ENCODE measurements at regions not wholly inside any gene's neighbourhood (a gene's known extent, or its start where the extent isn't known, plus 50 kb on each side); places are given as distances from the start of the nearest gene placed in this dataset.

DNA sequence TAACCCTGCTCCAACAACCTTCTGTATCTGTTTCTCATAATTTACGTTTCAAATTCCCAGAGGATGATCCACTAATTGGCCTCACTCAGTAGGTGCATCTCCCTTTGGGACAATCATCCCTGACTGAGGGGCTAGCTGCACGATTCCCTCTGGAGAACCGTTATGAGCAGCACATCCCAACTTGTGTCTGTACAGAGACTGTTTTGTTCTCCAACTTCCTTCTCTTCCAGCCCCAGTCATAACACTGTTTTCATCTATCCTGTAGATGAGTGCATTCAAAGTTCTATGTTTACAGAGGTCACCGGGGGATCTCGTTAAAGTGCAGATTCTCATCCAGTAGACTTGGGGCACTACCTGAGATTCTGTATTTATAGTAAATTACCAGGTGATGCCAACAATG is 187.2 kb downstream of the REEP3 start:
- DNase-seq (ENCODE audit: low read depth) = no peak

DNA sequence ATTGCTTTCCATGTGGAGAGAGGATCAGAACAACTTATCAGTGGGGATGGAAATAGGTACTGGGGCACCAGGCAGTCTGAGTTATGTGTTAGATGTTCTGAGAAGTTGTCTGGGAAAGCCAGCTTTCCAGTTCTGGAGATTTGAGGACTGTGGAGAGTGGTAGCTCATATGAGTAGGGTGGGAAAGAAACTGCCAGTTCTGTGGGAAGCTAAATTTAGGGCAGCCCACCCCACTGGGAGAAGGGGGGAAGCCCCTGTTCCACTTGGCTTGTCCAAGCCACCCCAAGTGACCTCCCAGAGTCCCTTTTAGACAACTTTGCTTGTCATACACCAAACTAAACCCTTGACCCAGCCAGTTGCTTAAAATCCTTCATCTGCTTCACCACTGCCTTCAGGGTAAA is 189.5 kb downstream of the REEP3 start:
- DNase-seq (ENCODE audit: low read depth) = no peak

DNA sequence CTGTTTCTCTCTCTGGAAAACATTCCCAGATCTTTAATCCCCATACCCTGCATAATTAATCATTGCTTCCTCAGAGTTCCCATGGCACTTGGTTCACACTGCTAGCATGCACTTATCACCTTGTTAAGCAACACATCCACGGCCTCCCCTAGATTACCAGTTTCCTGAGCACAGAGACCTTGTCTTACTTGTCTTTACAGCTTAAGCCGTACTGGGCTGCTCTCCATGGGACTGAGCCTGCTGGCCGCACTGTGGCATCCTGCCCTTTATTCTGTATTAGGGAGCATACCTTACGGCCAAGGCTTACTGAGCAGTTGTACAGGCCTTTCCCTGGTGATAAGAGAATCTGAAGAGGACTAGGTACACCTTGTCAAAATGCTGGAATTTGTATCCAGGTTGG is 190.2 kb downstream of the REEP3 start:
- DNase-seq (ENCODE audit: low read depth) = no peak

DNA sequence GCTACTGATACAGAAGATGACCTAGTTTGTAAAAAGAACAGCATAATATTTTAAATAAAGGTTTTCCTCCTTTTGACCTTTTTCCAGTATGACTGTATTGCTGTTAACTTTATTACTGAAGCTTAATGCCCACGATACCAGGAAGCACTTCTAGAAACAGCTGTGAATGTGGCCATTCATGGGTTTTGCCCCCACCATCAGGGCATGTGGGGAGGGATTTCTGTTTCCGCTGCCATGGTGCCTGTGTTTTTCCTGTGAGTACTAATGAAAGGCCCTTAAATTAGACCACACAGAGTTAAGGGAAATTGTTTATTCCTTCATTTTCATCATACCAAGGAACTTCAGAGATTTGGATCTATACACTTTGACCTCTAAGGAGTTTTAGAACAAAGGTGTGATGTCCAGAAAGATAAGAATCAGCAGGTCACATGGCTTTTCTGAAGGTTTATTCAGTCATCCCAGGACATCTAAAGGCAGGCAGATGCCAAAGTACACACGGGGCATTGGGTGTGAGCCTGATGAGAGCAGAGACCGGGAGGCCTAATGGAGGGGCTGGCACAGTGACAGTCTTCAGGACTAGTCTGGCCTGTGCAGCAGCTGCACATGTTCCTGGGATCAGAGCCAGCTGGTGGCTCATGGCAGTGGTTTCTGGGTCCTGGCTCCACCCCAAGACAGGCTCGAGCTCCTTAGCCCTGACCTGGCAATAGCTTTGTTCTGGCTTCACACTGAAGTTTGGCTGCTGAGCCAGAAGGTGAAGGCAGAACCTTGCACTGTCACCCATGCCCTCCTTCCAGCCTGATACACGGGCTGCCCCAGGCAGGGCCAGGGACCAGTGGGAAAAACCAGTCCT is 190.9 kb downstream of the REEP3 start:
- peak; percentile 95 for DNase-seq (ENCODE audit: low read depth)

DNA sequence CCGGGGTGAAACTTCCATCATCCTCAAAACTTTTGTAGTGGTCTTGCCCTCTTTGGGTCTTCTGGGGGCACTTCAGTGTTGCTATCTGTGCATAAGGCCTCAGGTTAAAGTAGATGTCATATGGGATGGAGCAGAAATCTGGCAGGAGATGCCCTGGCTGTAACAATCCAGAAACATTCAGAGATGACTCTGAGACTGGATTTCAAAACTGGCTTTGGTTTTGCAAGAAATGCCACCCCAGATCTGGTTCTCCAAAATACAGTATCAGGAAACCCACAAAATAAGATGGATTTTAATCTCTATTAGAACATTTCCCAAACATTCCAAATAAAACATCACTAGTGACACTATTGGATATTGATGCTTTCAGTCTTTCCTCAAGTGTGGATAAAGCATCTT is 191.5 kb downstream of the REEP3 start:
- no peak for DNase-seq (ENCODE audit: low read depth)

DNA sequence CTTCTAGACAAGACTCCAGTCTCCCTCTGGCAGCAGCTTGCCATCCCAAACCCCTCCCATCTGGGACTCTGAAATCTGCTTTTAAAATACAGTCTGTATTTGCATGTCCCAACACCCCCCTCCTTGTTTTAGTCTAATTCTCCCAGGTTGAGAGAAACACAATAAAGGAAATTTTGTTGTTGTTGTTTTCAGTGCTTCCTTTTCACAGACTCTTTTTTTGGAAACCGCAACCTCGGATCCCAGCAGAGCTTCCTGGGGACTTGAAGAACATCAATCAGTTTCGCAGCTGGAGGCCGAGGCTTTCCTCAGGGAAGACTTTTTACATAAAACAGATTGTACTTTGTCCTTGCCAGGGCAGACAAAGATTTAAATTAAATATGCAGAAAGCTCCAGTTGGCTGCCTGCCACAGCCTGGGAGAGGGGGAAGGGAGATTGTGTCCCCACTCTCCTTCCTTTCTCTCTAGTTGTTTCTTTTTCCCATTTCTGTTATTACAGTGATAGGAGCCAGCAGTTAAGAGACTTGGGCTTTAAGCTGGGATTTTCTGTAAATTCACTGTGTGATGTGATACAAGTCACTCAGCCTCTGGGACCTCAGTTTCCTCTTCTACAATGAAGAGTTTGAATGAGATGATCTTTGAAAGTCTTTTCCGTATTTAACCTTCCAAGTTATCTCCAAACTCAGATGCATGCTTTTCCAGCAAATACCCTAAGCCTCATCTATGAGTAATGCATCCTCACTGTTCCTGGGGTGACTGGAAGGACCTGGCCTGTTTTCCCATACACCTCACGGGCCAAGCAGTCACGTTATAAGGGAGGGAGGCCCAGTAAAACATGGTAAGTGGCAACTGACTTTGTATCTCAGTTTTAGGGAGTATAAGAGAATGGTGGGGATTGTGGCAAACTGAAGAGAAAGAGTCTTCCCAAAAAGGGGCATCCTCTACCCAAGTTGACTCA is 192.3 kb downstream of the REEP3 start:
- DNase-seq (ENCODE audit: low read depth) = peak; percentile 67

DNA sequence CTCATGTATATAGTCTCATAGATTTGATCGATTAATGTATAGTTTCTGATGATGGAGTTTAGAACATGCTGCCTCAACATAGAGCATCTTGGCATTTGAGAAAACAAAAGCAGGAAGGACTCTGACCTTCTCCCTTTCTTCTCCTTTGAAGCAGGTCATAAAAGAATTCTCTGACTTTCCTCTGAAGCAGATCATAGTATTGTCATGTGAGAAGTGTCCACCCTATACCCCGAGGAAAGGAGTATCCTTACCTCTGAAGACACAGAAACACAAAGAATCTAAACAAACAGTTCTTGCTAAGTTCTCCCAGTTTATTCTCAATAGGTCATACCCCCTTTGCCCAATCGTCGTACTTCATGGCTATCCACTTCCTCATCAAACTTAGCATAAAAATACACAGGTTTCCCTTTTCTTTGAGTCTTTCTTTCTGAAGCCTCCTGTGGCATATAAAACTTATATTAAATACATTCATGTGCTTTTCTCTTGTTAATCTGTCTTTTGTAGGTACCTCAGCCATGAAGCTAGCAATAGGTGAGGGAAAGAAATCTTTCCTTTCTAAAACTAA is 194.9 kb downstream of the REEP3 start:
- DNase-seq (ENCODE audit: low read depth) = no peak

DNA sequence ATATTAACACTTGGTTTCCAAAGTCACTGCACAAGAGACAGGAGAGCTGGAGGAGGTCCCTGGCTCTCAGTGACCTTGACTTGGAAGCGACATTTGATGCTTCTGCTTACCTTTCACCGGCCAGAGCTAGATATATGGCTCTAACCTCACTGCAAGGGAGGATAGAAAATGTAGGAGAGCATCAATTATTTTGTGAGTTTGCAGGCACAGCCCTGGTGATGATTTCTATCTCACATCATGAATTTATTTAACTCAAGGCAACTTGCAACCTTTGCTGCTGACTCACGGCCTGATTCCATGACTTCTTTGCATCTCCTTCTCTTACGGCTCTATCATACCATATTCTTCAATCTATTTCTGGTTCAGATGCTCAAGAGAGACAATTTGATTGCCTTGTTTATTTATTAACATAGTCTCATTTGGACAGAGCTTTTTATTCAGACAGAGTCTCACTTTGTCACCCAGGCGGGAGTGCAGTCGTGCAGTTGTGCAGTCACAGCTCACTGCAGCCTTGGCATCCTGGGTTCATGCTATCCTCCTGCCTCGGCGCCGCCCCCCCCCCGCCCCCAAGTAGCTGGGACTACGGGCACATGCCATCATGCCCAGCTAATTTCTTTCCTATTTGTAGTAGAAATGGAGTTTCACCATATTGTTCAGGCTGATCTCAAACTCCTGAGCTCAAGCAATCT is 196.0 kb downstream of the REEP3 start:
- no peak for DNase-seq (ENCODE audit: low read depth)

DNA sequence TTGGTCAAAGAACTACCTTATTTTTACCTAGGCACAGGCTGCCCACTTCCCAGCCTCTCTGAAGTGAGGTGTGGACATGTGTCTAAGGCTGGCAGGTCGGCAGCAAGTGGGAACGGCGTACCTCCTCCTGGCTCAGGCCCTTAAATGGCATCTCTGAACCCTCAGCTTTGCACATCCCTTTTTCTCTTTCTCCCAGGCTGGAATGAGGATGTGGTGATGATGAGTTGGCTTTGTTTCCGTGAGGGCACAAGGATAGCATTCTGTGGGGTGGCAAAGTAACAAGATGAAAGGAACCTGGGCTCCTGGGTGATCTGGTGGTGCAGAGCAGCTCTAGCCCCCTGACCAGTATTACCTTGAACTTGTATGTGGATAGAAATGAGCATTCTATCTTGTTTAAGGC is 196.8 kb downstream of the REEP3 start:
- DNase-seq (ENCODE audit: low read depth) = peak; percentile 60

DNA sequence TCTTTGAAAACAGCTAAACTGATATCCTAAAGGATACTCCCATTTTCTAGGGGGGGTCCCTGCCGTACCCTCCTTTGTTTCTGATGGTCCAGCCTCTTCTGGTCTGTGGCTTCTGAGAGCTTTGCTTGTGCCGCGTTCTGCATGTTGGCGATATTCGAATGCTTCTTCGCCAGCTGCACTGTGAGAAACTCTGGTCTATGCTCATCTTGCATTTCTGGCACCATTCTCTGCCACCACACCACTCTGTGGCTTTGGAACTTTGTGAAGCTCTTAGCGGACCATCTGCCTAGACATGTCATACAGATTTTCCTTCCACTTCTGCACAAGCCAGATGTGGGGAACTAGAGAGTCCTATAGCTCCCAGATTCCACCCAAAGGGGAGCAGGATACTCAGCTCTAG is 197.2 kb downstream of the REEP3 start:
- DNase-seq (ENCODE audit: low read depth) = no peak

DNA sequence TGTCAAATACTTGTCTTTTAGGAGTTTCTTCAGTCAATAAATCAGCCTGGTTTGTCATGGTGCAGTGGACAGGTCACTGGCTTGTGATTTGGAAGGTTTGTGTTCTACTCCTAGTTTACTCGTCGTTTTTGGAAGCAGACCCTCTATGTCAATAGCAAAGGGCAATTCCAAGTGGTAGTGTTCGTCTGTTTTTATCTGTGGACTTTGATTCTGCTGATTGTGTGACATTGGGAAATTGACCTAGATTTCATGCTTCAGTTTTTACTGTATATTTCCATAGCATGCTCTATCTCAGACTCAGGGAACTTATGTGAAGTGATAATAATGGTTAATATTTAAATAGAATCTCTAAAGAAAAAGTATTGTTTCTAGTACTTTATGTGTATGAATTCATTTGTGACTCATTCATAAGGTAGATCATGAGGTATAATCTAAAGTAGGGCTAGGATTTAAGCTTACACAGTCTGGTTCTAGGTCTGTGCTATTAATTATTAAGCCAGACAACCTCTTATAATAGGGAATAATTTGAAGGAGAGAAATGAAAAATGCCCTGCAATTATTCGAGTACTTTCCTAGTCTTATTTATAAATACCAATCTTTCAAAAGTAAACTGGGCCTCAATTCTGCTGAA is 198.1 kb downstream of the REEP3 start:
- no peak for DNase-seq (ENCODE audit: low read depth)

DNA sequence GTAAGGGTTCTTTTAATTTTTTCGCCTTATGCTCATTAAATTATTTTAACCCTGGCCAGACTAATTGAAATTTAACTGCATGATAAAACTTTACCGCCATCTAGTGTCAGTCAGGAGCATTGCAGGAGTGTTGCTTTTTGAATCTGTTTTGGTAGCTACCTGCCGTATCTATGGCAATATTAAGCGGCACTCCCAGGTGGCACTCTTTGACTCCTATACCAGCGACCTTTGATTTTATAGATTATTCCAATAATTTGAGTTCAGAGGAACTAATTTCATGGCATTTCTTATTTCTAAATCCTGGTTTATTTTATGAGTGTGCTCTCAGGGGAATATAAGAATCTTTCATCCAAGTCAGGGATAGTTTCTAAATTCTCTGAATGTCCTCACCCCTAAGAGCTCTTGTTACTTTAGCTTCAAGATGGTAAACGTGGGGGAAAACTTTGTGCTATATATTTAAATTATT is 198.9 kb downstream of the REEP3 start:
- peak; percentile 67 for DNase-seq (ENCODE audit: low read depth)

DNA sequence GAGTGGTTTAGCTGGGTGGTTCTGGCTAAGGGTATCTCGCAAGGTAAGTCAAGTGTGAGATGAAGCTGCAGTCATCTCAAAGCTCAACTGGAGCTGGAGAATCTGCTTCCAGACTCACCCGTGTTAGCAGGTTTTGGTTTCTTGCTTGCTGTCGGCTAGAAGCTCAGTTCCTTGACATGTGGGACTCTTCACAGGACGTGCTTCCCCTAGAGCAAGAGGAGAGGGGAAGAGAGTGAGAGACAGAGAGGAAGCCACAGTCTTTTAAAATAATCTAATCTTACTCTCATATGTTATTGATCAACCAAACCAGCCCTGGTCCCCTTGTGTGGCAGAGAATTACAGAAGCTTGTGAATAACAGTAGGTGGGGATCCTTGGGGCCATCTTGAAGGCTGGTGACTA is 199.5 kb downstream of the REEP3 start:
- DNase-seq (ENCODE audit: low read depth) = no peak

DNA sequence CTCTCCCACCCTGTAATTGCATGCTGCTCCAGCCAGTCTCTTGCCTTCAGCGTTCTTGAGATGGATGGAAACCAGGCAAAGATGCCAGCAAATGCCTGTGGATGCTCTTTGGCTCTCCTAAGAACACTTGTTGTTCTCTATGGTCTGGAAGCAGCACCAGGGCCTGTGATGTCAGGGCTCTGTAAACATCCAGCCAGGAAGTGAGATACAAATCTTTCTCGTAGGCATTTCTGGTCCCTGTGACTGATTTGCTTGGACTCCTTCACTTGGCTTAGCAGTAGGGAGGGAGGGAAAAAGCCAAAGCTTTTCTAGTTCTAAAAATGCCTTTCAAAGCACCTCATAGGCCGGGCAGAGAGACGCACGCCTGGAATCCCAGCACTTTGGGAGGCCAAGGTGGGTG is 201.3 kb downstream of the REEP3 start:
- peak; percentile 59 for DNase-seq (ENCODE audit: low read depth)

DNA sequence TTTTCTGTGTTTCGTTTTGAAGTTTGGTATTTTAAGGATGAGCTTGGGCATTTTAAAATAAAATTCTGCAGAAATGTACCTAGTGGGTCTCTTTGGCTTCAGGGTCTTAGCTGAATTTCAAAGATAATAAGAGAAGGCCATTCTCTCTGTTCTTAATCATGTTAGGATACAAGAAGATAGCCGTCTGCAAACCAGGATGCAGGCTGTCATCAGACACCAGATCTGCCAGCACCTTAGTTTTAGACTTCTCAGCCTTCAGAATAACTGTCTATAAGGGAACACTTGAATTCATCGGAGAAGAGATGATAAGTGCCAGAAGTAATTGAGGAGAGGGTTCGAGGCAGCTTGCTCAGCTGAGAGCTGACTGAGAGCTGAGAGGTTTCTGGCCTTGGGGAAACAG is 202.1 kb downstream of the REEP3 start:
- DNase-seq (ENCODE audit: low read depth) = no peak

DNA sequence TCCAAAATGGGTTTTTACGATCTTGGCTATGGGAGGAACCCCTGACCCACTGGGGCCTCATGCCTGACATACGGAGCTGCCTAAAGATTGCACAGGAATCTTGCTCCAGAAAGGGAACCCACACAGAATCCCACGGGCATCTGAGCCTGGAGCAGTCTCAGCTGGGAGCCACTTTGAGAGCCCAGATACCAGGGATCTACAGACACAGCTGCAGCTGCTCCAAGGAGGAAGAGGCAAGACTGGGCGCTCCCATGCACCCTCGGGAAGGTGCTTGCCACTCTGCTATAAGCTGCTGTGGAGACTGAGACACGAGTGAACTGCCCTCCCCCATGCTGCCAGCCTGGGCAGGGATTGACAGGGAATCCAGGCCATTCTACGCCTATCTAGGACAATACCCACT is 202.5 kb downstream of the REEP3 start:
- DNase-seq (ENCODE audit: low read depth) = no peak

DNA sequence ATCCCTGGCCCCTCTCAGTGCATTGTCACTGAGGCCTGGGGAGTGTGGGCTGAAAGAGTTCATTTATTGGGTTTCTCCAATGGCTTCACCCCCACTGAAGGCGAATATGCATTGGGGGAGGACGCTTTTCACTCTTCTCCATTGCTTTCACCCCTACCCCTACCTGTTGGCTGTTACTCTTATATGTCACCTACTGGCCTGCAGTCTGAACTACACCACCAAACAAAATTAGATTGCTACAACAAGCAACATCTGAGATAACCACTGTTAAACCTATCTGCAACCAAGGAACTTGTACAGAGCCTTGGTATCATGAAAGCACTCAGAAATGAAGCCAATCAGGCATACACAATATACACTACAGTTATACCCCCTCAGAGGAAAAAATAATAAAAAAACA is 203.7 kb downstream of the REEP3 start:
- no peak for DNase-seq (ENCODE audit: low read depth)

DNA sequence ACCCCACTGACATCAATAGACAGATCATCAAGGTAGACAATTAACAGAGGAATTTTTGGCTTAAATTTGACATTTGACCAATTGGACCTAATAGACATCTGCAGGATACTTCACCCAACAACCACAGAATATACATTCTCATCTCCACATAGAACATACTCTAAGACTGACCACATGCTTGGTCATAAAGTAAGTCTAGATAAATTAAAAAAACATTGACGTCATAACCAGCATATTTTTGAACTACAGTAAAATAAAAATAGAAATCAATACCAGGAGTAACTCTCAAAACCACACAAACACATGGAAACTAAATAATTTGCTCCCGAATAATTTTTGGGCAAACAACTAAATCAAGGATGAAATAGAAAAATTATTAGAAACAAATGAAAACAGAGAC is 205.7 kb downstream of the REEP3 start:
- DNase-seq (ENCODE audit: low read depth) = no peak

DNA sequence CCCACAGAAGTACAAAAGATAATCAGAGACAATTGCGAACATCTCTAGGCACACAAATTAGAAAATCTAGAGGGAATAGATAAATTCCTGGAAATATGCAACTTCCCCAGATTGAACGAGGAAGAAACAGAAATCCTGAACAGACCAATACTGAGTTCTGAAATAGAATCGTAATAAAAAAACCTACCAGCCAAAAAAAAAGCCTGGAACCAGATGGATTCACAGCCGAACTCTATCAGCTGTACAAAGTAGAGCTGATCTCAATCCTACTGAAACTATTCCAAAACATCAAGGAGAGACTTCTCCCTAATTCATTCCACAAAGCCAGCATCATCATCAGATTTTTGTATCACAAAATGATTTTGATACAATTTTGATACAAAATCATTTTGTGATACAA is 206.4 kb downstream of the REEP3 start:
- DNase-seq (ENCODE audit: low read depth) = no peak

DNA sequence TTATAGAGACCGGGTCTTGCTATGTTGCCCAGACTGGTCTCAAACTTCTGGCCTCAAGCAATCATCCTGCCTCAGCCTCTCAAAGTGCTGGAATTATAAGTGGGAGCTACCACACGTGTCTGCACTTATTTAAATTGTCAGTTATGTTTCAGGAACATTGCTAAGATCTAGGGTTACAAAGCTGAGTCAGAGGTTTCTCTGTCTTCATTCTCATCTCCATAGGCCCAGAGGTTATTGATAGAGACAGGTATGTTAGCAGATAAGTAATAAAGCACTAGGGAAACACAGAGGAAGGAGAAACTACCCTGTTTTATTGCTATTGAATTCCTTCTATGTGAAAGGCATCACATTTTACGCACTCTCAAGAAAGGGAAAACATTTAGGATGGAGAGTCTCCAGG is 214.1 kb downstream of the REEP3 start:
- no peak for DNase-seq (ENCODE audit: low read depth)

DNA sequence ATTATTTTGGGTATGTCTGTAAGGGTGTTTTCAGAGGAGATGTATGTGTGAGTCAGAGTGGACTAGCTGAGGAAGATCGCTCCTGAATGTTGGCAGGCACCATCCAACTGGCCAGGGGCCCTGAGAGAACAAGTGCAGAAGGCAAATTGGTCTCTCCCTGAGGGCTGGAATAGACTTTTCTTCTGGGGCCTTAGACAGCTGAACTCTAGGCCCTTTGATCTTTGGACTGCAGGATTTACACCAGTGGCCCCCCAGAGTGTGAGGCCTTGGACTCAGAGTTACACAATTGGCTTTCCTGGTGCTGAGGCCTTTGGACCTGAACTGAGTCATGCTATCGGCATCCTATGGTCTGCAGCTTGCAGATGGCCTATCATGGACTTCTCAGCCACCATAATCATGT is 217.2 kb downstream of the REEP3 start:
- DNase-seq (ENCODE audit: low read depth) = peak; percentile 77

All from ELR (cell line).